Sigmoid colon (tissue), 6 donors: ENCODE measurements at regions not wholly inside any gene's neighbourhood (a gene's known extent, or its start where the extent isn't known, plus 50 kb on each side); places are given as distances from the start of the nearest gene placed in this dataset.

ENCODE experiments used
- DNase-seq: peaks from one replicate; pipeline ENCODE4 v3.0.0-alpha.2; 2019
- H3K27ac ChIP-seq, 4 donors: fragments of 200-600 bp; sonication (generic); one replicate each; pipeline ENCODE4 v1.5.1; 2016 to 2019; ENCODE audit warnings: mild to moderate bottlenecking in 1 of 4
- H3K27me3 ChIP-seq, 3 donors: fragments of 200-600 bp; sonication (generic); one replicate each; pipeline ENCODE4 v1.5.1; 2019; ENCODE audit warnings: mild to moderate bottlenecking in 1 of 3
- H3K36me3 ChIP-seq, 4 donors: fragments of 200-600 bp; sonication (generic); one replicate each; pipeline ENCODE4 v1.5.1; 2016 to 2019
- H3K4me1 ChIP-seq, 4 donors: fragments of 200-600 bp; sonication (generic); one replicate each; pipeline ENCODE4 v1.5.1; 2017 to 2019
- H3K4me3 ChIP-seq, 4 donors: fragments of 200-600 bp; sonication (generic); one replicate each; pipeline ENCODE4 v1.5.1; 2017 to 2019; ENCODE audit warnings: mild to moderate bottlenecking in 2 of 4, moderate library complexity in 1 of 4
- H3K9me3 ChIP-seq, 4 donors: fragments of 200-600 bp in 3 of 4; sonication (generic) in 3 of 4; one replicate each; pipeline versions ENCODE4 v1.5.1 to v1.6.1; 2013 to 2019
- EP300 ChIP-seq, 4 donors: sonication (generic); formaldehyde crosslinking; IDR thresholded peaks; one replicate each; pipeline ENCODE4 v1.6.1; 2017; ENCODE audit warnings: antibody characterized with exemption in 4 of 4
- POLR2A ChIP-seq, 2 donors: fragments of 450-650 bp; IDR thresholded peaks; one replicate each; pipeline ENCODE4 v1.6.1; 2016; ENCODE audit warnings: antibody characterized with exemption in 2 of 2, mild to moderate bottlenecking in 2 of 2, moderate library complexity in 2 of 2
- POLR2AphosphoS5 ChIP-seq, 4 donors: sonication (generic); formaldehyde crosslinking; IDR thresholded peaks; one replicate each; pipeline ENCODE4 v1.6.1; 2017; ENCODE audit warnings: antibody characterized with exemption in 4 of 4
- WGBS, 2 donors: extraction: QIAGEN DNeasy Blood & Tissue Kit; methylation state at CpG; one replicate each; pipeline ENCODE4 v1.1.7; 2013; 5-methylcytosine and 5-hydroxymethylcytosine counted together
- intact Hi-C: fragments of 100-400 bp; cut with DNase I; formaldehyde crosslinking; loops from one replicate; pipeline ENCODE4 v1.15.1; 2023
- TF ChIP-seq, protein P1 (sequence below), 4 experiments: fragments of 450-650 bp in 3 of 4; fragments of 200-600 bp in 1 of 4; IDR thresholded peaks; one replicate each; pipeline ENCODE4 v1.5.1; 2016 to 2019; ENCODE audit warnings: antibody characterized with exemption in 4 of 4, mild to moderate bottlenecking in 3 of 4, moderate library complexity in 2 of 4
- donor health status: healthy with polysubstance abuse.
- donor health status: healthy.

DNA sequence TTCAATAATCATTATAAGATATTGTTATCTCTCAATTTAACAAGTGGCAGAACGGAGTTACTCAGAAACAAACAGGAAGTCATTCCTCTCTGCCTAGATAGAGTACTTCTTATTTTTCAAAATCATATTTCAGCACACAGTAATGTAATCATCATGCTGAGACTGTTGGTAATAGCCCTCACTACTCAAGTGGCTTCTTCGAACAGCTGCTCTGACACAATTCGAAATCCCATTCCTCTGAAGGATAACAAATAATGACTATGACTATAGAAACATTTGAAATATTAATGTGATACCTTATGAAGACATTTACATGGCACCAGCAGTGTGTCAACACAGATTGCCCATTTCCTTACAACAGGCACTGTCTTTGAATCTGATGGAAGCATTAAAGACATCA lies 1249.8 kb downstream of the NSUN3 start:
- H3K27me3 ChIP-seq = no peaks in the 10 kb centered on the region
- H3K9me3 ChIP-seq = no peaks in the 10 kb centered on the region
- H3K36me3 ChIP-seq = no peaks in the 10 kb centered on the region
- no peak overlapping the region for H3K27ac ChIP-seq
- no peak for DNase-seq
- no peak overlapping the region for H3K4me3 ChIP-seq
- intact Hi-C loops = no loop called here
- 71 to 73% methylated on average over 3 of the region's 3 CpGs for WGBS, 2 donors
- no peak for TF ChIP-seq EP300 (IDR thresholded peaks at IDR 0.05)
- TF ChIP-seq, protein P1, sequence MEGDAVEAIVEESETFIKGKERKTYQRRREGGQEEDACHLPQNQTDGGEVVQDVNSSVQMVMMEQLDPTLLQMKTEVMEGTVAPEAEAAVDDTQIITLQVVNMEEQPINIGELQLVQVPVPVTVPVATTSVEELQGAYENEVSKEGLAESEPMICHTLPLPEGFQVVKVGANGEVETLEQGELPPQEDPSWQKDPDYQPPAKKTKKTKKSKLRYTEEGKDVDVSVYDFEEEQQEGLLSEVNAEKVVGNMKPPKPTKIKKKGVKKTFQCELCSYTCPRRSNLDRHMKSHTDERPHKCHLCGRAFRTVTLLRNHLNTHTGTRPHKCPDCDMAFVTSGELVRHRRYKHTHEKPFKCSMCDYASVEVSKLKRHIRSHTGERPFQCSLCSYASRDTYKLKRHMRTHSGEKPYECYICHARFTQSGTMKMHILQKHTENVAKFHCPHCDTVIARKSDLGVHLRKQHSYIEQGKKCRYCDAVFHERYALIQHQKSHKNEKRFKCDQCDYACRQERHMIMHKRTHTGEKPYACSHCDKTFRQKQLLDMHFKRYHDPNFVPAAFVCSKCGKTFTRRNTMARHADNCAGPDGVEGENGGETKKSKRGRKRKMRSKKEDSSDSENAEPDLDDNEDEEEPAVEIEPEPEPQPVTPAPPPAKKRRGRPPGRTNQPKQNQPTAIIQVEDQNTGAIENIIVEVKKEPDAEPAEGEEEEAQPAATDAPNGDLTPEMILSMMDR (IDR thresholded peaks at IDR 0.05) = no peak
- TF ChIP-seq POLR2AphosphoS5 (IDR thresholded peaks at IDR 0.05) = no peak
- no peak for TF ChIP-seq POLR2A (IDR thresholded peaks at IDR 0.05)
- H3K4me1 ChIP-seq = peaks cover 0 to 5% (median 0%) of the 10 kb centered on the region in 4 donors

DNA sequence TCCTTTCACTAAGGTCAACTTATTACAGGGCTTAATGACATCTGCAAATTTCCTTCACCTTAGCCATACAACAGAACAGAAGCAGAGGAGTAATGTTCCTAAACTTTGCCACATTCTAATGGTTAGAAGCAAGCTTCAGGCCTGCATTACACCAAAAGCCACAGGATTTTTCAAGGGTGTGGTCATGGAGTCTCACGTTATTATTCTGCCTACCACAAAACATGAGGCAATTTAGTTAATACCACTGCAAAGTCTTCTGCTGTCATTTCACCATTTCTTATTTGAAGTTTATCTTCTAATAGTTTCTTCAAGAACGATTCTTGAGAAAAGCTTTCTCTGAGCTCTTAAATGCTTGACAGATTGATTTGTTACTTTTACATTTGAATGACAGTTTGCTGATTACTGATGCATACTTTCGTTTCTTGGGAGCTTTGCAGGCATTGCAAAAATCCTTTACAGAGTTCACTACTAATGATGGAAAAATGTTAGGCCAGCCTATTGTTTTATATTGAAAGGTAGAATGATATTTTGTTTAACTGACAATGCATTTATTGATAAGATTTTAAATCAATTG lies 1257.1 kb downstream of the NSUN3 start:
- no peaks in the 10 kb centered on the region for H3K27me3 ChIP-seq
- TF ChIP-seq POLR2AphosphoS5 (IDR thresholded peaks at IDR 0.05) (no peak), EP300 (IDR thresholded peaks at IDR 0.05) (no peak), POLR2A (IDR thresholded peaks at IDR 0.05) (no peak)
- TF ChIP-seq, protein P1 (IDR thresholded peaks at IDR 0.05) = no peak
- 61 to 79% methylated on average over 3 of the region's 3 CpGs for WGBS, 2 donors
- DNase-seq = no peak
- H3K4me3 ChIP-seq = no peak overlapping the region
- no peaks in the 10 kb centered on the region for H3K4me1 ChIP-seq
- no peak overlapping the region for H3K27ac ChIP-seq
- intact Hi-C loops = no loop called here
- H3K9me3 ChIP-seq = no peaks in the 10 kb centered on the region
- no peaks in the 10 kb centered on the region for H3K36me3 ChIP-seq

DNA sequence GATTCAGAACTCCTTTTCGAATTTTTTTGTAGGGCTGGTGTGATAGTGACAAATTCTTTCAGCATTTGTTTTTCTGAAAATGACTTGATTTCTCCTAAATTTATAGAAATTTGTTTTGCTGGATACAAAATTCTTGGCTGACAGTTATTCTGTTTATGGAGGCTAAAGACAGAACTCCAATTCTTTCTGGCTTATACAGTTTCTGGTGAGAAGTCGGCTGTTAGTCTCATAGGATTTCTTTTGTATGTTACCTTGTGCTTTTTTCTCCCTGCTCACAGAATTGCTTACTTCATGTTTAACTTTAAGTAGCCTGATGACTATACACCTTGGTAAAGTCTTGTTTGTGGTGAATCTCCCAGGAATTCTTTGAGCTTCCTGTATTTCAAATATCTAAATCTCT lies 1264.6 kb downstream of the NSUN3 start:
- no peak overlapping the region for H3K27ac ChIP-seq
- H3K9me3 ChIP-seq = peaks cover 0 to 4% (median 3%) of the 10 kb centered on the region in 4 donors
- TF ChIP-seq POLR2A (IDR thresholded peaks at IDR 0.05) (no peak), POLR2AphosphoS5 (IDR thresholded peaks at IDR 0.05) (no peak), EP300 (IDR thresholded peaks at IDR 0.05) (no peak)
- TF ChIP-seq, protein P1 (IDR thresholded peaks at IDR 0.05) = no peak
- no peak for DNase-seq
- intact Hi-C loops = no loop called here
- H3K4me3 ChIP-seq = no peak overlapping the region
- no peaks in the 10 kb centered on the region for H3K36me3 ChIP-seq
- no peaks in the 10 kb centered on the region for H3K27me3 ChIP-seq
- H3K4me1 ChIP-seq = no peaks in the 10 kb centered on the region
- WGBS, 2 donors = 85 to 89% methylated on average over 2 of the region's 2 CpGs

- H3K27ac ChIP-seq = no peak overlapping the region
- DNase-seq = no peak
- TF ChIP-seq, protein P1 (IDR thresholded peaks at IDR 0.05) = no peak
- TF ChIP-seq POLR2AphosphoS5 (IDR thresholded peaks at IDR 0.05) = no peak
- no peak overlapping the region for H3K4me3 ChIP-seq
- no peaks in the 10 kb centered on the region for H3K27me3 ChIP-seq
- peaks cover 0 to 4% (median 0%) of the 10 kb centered on the region in 4 donors for H3K9me3 ChIP-seq
- WGBS, 2 donors = 75% methylated on average over 2 of the region's 2 CpGs
- H3K4me1 ChIP-seq = no peaks in the 10 kb centered on the region
- intact Hi-C loops = no loop called here
- no peaks in the 10 kb centered on the region for H3K36me3 ChIP-seq
These were observed 1271.0 kb downstream of the NSUN3 start for GRCh38 chr3:95333826-95334225.

GRCh38 chr3:95334461-95334860 lies 1271.6 kb downstream of the NSUN3 start:
- H3K27me3 ChIP-seq = no peaks in the 10 kb centered on the region
- DNase-seq = no peak

More at GRCh38 chr3:95334461-95334860, 1271.6 kb downstream of the NSUN3 start:
- H3K4me1 ChIP-seq = no peaks in the 10 kb centered on the region
- H3K36me3 ChIP-seq = no peaks in the 10 kb centered on the region
- intact Hi-C loops = no loop called here
- H3K27ac ChIP-seq = no peak overlapping the region
- H3K9me3 ChIP-seq = peaks cover 0 to under 1% (median 0%) of the 10 kb centered on the region in 4 donors
- TF ChIP-seq POLR2AphosphoS5 (IDR thresholded peaks at IDR 0.05) (no peak), POLR2A (IDR thresholded peaks at IDR 0.05) (no peak), EP300 (IDR thresholded peaks at IDR 0.05) (no peak)
- TF ChIP-seq, protein P1 (IDR thresholded peaks at IDR 0.05) = no peak
- H3K4me3 ChIP-seq = no peak overlapping the region
